ENCODE measurements at regions not wholly inside any gene's neighbourhood (a gene's known extent, or its start where the extent isn't known, plus 50 kb on each side); places are given as distances from the start of the nearest gene placed in this dataset.
"Not testable (repeated sequence)": the region's sequence is repeated elsewhere in the genome, so short reads cannot be mapped to it uniquely, and the experiment has no call there.

DNA sequence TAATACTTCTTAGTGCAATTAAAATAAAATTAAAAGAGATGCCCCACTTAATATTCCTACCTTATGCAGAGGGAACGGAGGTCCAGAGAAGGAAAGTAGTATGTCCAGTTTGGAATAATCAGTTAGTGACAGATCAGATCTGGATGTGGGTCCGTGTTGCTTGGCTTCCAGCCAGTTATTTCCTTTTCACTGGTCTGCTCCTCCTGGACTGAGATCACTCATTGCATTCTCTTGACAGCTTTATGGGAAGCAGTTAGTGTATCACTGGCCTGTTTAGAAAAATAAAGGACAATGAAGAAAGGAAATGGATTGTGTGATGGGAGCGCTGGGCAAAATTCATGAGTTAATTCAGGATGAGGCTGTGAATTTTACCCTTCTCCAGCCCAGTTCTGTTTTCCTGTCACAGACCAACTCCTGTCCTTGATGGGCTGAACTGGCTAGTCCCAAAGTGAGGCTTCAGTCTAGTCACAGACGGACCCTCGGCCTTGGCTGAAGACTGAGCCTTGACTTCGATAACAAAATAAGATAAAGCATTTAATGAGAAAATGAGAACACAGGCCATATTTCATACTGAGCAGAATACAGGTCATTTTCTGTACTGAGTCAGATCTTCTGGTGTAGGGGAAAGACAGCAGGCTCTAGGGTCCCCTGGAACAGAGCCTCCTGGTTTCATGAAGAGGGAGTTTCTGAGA, 85.2 kb upstream of the TRABD2B start:
- no peak for DNase-seq

GRCh38 chr1:48080331-48081255, 83.4 kb upstream of the TRABD2B start:
- no peak for DNase-seq

- no peak for DNase-seq
Measured at GRCh38 chr1:48079096-48079495, 81.9 kb upstream of the TRABD2B start.

DNA sequence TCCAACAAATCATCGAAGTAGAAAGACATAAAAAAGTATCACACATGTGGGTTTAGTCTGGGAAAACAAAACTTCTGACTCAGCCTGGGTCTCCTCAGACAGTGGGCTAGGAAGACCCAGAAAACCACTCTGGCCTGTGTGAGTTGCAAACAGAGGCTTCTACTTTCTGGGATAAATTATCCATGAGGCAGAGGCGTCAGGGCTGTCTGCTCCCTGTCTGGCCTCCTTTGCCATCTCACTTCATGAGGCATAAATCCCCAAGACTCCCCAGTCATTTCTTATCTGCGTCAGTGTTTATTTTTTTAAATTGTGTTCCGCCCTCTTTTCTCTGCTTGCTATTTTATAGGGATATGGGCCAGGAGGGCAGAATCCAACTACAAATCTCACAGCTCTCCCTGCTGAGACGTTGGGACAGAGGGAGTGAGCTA, 80.6 kb upstream of the TRABD2B start:
- no peak for DNase-seq

- no peak for DNase-seq
Measured at GRCh38 chr1:48076017-48076416, 78.8 kb upstream of the TRABD2B start.

- no peak for DNase-seq
Measured at GRCh38 chr1:48073798-48074530, 76.8 kb upstream of the TRABD2B start.

DNA sequence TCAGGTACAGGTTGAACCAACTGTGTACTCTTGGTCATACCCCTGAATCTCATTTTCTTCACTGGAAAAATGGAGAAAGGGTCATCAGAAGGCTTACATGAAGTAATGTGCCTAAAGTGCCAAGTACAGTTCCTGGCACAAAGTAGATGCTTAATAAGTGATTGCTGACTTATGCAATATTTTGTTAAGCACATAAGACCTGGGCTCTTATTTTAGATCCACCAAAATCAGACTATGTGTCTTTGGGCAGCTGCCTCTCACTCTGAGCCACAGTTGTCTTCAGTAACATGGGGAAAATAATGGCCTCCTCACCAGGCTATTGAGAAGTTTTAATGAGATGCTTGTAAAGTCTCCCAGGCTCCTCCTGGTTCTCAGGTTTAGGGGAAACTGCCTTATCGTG, 74.3 kb upstream of the TRABD2B start:
- no peak for DNase-seq

DNA sequence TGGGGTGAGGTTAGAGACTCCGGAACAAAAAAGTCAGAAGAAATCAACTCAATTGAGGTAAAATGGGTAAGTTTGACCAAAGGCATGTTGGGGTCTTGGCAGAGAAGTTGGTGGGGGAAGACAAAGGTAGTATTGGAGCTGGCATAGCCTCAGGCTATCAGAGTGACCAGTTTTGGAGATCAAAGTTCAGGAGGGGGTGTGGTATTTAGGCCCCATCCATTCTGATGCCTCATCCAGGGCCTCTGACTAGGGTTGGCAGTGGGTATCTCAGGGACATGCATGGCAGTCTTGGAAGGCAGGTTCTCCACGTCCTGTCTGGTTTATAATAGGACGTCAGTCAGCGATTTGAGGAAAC, 73.2 kb upstream of the TRABD2B start:
- DNase-seq = no peak

DNA sequence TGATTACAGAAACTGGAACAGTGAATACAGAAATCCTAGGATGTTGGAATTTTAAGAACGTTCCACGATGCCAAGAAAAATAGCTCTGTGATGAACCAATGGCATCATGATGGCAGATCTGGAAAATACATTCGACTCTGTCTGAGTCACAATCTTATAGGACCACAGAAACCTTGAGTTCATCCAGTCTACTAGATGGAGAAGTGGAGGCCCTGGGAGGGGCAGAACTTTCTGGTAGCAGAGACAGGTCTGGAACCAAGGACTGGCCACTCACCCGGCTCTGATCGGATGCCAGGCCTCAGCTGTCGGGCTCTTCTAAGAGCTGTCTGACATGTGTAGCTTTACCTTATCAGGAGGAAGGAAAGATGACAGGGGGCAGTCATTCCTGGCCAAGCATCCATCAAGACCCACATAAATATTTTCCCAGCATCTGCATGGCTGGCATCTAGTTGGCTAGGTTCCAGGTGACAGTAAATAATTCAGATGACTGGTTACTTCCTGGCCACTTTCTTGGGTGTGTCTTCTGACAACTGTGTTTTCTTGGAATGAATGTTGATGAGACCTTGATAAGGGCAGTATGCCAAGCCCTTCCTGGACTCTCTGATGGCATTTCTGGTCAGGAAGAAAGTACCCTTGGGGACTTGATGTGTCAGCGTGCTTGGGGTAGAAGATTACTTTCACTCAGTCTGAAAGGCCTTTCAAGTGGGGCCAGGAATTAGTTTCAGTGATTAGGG, 72.6 kb upstream of the TRABD2B start:
- DNase-seq = no peak

DNA sequence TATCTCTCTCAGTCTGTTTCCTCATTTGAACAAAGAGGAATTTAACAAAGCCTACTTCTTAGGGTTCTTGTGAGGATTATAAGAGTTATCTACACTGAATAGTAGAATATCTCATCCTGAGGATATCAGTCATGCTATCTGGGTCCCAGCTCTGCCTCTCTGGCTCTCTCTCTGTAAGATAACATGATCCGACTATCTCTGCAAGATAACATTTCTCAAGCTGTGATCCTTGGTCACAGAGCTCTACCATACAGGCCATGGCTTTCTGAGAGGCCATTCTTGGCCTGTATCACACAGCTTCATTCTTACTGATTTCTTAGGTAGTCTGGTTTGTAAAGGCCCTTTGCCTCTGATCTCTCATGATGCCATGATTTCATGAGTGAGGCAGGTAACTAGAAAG, 71.0 kb upstream of the TRABD2B start:
- no peak for DNase-seq

DNA sequence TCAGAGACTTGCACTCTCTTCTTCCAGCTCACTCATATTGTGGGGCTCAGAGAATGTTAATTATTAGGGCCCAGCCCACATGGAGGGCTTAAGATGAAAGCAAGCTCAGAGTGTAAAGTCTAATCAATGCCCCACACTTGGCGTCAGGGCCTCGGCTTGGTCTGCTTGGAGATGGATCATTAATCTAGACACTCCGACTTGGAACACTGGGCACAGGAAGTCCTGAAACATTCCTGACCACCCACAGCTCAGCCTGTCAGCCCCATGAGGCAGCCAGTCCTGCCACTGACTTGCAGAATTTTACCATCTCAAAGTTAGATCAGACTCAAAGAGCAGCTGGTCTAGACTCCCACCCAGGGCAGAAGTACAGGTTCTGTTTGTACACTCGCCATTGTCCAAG, 69.8 kb upstream of the TRABD2B start:
- no peak for DNase-seq

DNA sequence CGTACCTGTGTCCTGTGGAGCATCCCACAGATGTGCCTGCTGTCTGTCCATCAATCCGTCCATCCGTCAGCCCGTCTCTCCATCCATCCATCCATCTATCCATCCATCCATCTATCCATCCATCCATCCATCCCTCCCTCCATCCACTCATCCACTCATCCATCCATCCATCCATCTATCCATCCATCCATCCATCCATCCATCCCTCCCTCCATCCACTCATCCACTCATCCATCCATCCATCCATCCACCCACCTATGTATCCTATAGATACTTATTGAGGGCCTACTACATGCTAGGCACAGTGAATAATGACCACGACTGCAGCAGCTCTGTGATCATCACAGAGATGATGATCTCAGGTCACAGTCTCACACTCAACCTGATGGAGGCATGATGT, 67.5 kb upstream of the TRABD2B start:
- DNase-seq = not testable (repeated sequence)

DNA sequence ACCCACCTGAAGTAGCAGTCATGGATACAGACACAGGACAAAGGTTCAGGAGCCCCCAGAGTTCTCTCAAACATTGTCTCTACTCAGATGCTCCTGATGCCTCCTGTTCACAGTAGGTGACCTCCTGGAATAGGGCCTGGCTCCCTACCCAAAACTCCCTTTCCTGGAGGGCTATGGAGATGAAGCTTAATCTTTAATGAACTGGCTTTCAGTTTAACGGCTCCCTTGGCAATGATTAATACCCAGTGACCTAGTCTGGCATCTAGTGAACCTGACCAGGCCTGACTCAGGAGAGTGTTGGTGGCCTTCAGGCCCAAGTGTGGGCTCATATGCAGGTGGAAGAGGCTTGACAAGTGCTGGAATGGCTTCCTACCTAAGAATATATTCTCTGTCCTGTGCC, 65.2 kb upstream of the TRABD2B start:
- no peak for DNase-seq

GRCh38 chr1:48061162-48062136, 64.3 kb upstream of the TRABD2B start:
- peak in 1 of 5 experiments; percentile 6 for DNase-seq

DNA sequence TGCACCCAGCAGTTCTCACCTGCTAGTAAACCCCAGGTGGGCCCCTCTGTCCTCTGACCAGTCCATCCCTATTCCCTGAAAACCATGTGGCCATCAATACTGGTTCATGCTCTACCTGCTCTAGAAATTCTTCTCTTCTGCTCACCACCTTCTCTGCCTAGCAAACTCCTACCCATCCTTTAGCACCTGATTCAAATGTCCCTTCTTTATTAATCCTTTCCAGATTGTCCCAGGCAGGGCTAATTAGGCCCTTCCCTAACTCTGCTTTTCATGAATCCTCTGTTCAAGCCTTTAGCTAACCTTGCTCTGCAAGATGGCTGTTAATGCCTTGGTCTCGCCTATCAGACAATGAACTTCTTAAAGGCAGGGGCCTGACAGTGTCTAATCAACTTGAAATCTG, 62.1 kb upstream of the TRABD2B start:
- DNase-seq = no peak

- no peak for DNase-seq
Measured at GRCh38 chr1:48058135-48059025, 61.2 kb upstream of the TRABD2B start.

DNA sequence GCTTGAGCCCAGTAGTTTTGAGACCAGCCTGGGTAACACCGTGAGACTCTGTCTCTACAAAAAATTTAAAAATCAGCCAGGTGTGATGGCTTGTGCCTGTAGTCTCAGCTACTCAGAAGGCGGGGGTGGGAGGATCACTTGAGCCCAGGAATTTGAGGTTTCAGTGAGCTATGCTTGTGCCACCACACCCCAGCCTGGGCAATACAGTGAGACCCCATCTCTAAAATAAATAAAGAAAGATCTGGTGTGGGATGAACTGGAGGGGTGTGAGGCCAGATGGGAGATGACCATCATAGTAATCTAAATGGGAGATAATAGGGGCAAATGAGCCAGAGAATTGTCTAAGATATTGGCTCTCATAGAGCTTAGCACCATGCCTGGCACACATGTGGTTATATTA, 60.1 kb upstream of the TRABD2B start:
- DNase-seq = no peak

GRCh38 chr1:48055876-48056764, 58.9 kb upstream of the TRABD2B start:
- no peak for DNase-seq

GRCh38 chr1:48054232-48054631, 57.0 kb upstream of the TRABD2B start:
- no peak for DNase-seq

Data from T-helper 2 cell (primary cell).